Brain microvascular endothelial cell (primary cell): ENCODE measurements at regions not wholly inside any gene's neighbourhood (a gene's known extent, or its start where the extent isn't known, plus 50 kb on each side); places are given as distances from the start of the nearest gene placed in this dataset.

Experiments used
- DNase-seq: peaks from one replicate; pipeline ENCODE4 v3.0.0-alpha.2; 2020
- H3K27ac ChIP-seq: fragments of 250-450 bp; sonication (Bioruptor Pico); 2 replicates; pipeline ENCODE4 v1.5.1; 2020; ENCODE audit warnings: mild to moderate bottlenecking, moderate library complexity
- H3K27me3 ChIP-seq: fragments of 250-450 bp; sonication (Bioruptor Pico); replicated peaks from 2 replicates; pipeline ENCODE4 v1.5.1; 2020; ENCODE audit warnings: mild to moderate bottlenecking
- H3K36me3 ChIP-seq: fragments of 250-450 bp; sonication (Bioruptor Pico); replicated peaks from 2 replicates; pipeline ENCODE4 v1.5.1; 2020; ENCODE audit warnings: mild to moderate bottlenecking
- H3K4me3 ChIP-seq: 2 replicates; pipeline ENCODE4 v1.5.1; 2011; ENCODE audit warnings: low read depth, mild to moderate bottlenecking, control low read depth, low read length, moderate library complexity
- in situ Hi-C: cut with HindIII; loops from 2 replicates; pipeline ENCODE4 v1.10.0; 2017; ENCODE audit warnings: low sequenced_read_pairs, low pct_ligation_motif_present
- TF ChIP-seq, protein P1 (sequence below): IDR thresholded peaks from 2 replicates; pipeline ENCODE4 v1.5.1; 2011; ENCODE audit warnings: low read depth, mild to moderate bottlenecking, moderate library complexity, low read length, control low read depth, inconsistent platforms; ENCODE audit errors: missing control alignments

DNA sequence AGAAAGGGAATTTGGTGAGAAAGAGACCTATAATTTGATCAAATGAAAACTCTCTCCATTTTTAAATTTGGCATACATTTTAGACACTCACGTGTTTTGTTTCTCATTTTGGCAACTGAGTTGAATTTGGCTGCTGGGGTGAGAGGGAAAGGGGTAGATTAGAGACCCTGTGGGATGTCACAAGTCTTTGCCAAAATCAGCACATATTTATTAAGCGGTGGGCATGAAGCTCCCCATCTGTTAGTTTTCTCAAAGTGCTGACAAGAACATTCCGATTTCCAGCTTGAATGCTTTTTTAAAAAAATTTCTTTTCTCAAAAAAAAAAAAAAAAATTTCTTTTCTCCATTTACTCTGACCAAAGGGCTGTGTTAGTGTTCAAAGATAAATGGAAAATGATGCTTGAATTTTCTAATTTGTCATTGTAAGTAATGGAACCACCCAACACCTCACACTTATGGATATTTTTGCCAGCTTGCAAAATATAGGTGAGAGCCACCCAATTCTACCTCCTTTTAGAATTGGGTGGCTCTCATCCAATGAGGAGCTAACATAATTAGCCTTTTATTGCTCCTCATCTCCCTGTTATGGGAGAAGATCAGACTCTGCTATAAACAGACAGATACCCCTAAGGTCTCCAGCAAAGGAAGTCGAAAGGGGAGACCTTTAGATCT, 222.9 kb upstream of the FN1 start:
- H3K36me3 ChIP-seq: no peaks in the 10 kb centered on the region
- no peaks in the 10 kb centered on the region for H3K27me3 ChIP-seq
- no peak for DNase-seq
- no peak overlapping the region for H3K4me3 ChIP-seq
- TF ChIP-seq, protein P1, sequence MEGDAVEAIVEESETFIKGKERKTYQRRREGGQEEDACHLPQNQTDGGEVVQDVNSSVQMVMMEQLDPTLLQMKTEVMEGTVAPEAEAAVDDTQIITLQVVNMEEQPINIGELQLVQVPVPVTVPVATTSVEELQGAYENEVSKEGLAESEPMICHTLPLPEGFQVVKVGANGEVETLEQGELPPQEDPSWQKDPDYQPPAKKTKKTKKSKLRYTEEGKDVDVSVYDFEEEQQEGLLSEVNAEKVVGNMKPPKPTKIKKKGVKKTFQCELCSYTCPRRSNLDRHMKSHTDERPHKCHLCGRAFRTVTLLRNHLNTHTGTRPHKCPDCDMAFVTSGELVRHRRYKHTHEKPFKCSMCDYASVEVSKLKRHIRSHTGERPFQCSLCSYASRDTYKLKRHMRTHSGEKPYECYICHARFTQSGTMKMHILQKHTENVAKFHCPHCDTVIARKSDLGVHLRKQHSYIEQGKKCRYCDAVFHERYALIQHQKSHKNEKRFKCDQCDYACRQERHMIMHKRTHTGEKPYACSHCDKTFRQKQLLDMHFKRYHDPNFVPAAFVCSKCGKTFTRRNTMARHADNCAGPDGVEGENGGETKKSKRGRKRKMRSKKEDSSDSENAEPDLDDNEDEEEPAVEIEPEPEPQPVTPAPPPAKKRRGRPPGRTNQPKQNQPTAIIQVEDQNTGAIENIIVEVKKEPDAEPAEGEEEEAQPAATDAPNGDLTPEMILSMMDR: no peak
- in situ Hi-C loops: no loop called here
- peak overlapping the region; percentile 88 for H3K27ac ChIP-seq

DNA sequence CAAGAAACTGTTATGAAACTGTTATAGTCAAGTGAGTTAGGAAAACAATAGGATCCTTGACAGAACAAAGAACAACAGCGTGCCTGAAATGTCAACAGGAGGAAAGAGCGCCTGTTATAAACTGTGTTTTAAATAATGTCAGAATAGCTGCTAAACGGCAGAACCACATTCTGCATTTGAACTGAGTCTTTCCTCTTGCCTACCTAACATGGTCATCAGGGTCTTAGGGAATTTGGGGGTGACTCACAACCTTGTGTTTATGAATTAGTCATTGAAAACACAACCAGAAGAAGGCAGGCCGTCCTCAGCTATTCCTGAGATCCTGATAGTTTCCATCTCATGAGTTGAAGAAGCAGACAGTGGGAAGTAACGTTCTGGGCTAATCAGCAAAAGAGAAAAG, 222.0 kb upstream of the FN1 start:
- DNase-seq: peak; percentile 97
- in situ Hi-C loops: no loop called here
- H3K4me3 ChIP-seq: no peak overlapping the region
- TF ChIP-seq, protein P1: no peak
- H3K27me3 ChIP-seq: no peaks in the 10 kb centered on the region
- H3K27ac ChIP-seq: peak overlapping the region; percentile 88
- no peaks in the 10 kb centered on the region for H3K36me3 ChIP-seq

DNA sequence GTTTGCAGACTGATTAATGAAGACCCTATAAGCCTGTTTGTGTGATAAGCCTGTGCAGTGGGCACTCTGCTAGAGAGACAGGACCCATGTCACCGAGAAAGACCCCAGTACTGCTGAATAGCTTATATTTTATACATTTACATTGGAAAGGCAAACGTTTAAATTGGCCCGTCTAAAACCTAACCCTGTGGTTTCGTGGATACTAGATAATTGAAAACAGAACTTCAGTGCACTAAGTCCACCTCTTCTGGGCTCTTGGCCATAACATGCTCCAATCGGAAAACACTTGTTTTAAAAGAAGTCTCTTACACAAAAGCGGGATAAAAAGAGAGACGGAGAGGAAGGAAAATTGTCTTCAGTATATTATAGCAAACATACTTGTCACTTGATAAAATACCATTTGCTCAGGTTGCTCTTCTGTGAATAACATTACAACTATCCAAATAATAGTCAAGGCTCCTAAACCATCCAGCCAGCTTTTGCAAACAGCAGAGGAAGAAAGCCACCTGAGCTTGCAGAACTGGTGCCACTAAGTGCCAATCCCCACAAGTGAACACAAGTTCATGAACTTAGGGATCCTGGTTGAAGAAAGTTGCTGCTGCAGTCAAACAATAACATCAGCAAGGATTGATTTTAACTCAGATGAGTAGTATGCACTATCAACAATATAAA, 218.4 kb upstream of the FN1 start:
- in situ Hi-C loops: no loop called here
- TF ChIP-seq, protein P1: no peak

DNA sequence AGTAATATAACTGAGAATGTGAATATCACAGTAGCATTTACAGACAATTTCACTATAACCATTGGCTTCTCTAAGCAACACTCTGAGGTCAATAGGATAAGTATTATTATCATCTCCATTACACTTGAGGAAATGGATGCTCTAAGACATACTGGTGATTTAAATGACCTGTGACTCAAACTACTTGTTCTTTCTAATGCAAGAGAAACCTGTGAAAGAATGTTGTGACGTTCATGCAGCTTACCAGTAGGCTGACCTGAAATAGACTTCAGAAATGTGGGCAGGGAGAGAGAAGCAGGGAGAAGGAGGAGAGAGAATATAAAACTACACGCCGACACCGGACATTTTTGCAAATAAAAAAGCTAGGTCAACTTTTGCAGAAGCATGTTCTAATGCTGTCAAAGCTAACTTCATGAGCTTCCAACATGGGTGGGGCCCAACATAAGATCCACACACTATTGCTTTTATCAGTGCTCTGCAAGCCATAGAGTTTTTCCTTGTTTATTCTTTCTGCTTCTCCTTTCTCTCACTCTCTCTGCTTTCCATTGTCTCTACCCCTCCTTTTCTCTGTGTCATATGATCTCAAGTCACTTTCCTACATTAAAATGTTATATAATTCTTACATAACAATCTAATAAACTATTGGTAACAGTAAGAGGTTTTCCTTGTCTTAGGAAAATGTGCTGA, 217.6 kb upstream of the FN1 start:
- TF ChIP-seq, protein P1: no peak
- H3K4me3 ChIP-seq: no peak overlapping the region
- no peak for DNase-seq
- no peaks in the 10 kb centered on the region for H3K27me3 ChIP-seq
- in situ Hi-C loops: no loop called here
- H3K36me3 ChIP-seq: no peaks in the 10 kb centered on the region
- H3K27ac ChIP-seq: peak overlapping the region; percentile 5

More for the DNA sequence above, 218.4 kb upstream of the FN1 start:
- H3K27ac ChIP-seq: peak overlapping the region; percentile 5
- H3K4me3 ChIP-seq: no peak overlapping the region
- H3K27me3 ChIP-seq: no peaks in the 10 kb centered on the region
- no peak for DNase-seq
- no peaks in the 10 kb centered on the region for H3K36me3 ChIP-seq

DNA sequence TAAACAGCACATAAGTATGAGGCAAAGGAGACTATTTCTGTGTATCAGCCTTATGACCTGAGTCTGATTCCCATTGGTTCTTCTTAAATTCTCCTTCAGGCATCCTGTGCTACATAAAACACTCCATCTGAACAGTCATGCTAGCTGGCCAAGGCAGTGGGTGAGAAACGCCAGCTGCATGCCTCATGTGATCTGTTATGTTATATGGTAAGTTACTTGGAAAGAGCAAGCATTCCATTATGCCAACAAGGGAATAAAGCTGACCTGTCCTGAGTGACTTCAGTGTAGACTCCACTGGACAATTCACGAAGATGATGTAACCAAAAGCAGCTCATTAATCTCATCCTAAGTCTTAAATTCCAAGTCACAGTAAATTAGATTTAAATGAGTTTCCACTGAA, 216.5 kb upstream of the FN1 start:
- Histone ChIP-seq H3K27ac (no peak overlapping the region), H3K4me3 (no peak overlapping the region), H3K36me3 (no peaks in the 10 kb centered on the region), H3K27me3 (no peaks in the 10 kb centered on the region)
- TF ChIP-seq, protein P1: no peak
- no peak for DNase-seq
- in situ Hi-C loops: no loop called here
